ENCODE measurements at regions not wholly inside any gene's neighbourhood (a gene's known extent, or its start where the extent isn't known, plus 50 kb on each side); places are given as distances from the start of the nearest gene placed in this dataset.

DNA sequence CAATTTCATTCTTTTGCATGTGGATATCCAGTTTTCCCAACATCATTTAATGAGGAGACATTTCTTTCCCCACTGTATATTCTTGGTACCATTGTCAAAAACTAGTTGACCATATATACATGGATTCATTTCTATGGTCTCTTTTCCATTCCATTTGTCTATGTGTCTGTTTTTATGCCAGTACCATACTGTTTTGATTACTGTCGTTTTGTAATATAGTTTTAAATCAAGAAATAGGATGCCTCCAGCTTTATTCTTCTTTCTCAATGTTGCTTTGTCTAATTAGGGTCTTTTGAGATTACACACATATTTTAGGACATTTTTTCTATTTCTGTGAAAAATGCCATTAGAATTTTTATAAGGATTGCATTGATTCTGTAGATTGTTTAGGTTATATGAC, 177.5 kb upstream of the POU2AF2 start:
- H3K9me3 ChIP-seq (ENCODE audit: control insufficient read depth in 4 of 4, insufficient read depth in 3 of 4, low read length in 3 of 4), result peaks cover 0 to 10% (median 2%) of the 10 kb centered on the region in 4 donors
- ATAC-seq (ENCODE audit: insufficient read depth, low FRiP score) (no peak), DNase-seq (no peak)
- no peak overlapping the region for H3K27ac ChIP-seq (ENCODE audit: low read depth in 1 of 2, low read length in 1 of 2)
- no peak overlapping the region for H3K9ac ChIP-seq (ENCODE audit: insufficient read depth in 1 of 2, low read length in 2 of 2)
- H3K27me3 ChIP-seq (ENCODE audit: control insufficient read depth in 3 of 3, insufficient read depth in 3 of 3, low read length in 2 of 3), result no peaks in the 10 kb centered on the region
- H3K4me1 ChIP-seq (ENCODE audit: control insufficient read depth in 5 of 5, insufficient read depth in 5 of 5, low read length in 5 of 5), result peaks cover 0 to 9% (median 0%) of the 10 kb centered on the region in 5 donors
- H3K4me3 ChIP-seq, result no peak overlapping the region
- no peaks in the 10 kb centered on the region for H3K36me3 ChIP-seq (ENCODE audit: control insufficient read depth in 4 of 4, insufficient read depth in 4 of 4, low read length in 4 of 4)
- 92 to 97% methylated on average over 1 of the region's 1 CpG for WGBS, 2 donors
- TF ChIP-seq, protein P1, sequence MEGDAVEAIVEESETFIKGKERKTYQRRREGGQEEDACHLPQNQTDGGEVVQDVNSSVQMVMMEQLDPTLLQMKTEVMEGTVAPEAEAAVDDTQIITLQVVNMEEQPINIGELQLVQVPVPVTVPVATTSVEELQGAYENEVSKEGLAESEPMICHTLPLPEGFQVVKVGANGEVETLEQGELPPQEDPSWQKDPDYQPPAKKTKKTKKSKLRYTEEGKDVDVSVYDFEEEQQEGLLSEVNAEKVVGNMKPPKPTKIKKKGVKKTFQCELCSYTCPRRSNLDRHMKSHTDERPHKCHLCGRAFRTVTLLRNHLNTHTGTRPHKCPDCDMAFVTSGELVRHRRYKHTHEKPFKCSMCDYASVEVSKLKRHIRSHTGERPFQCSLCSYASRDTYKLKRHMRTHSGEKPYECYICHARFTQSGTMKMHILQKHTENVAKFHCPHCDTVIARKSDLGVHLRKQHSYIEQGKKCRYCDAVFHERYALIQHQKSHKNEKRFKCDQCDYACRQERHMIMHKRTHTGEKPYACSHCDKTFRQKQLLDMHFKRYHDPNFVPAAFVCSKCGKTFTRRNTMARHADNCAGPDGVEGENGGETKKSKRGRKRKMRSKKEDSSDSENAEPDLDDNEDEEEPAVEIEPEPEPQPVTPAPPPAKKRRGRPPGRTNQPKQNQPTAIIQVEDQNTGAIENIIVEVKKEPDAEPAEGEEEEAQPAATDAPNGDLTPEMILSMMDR (IDR thresholded peaks at IDR 0.05; ENCODE audit: control extremely low read depth, extremely low read depth), result no peak

DNA sequence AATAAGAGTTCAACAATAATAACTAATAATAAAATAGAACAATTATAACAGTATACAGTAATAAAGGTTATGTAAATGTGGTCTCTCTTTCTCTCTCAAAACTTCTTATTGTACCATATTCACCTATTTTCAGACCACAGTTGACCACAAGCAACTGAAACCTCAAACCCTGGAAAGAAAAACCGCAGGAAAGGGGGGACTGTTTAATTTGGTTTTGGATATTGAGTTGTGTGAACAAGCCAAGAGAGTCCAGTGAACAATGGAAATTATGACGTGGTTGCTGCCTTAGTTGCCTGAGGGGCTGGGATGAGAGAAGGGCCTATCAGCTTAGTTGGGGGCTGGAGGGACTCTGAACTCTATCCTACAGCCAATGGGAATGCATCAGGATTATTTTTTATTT, 178.7 kb upstream of the POU2AF2 start:
- TF ChIP-seq, protein P1 (IDR thresholded peaks at IDR 0.05; ENCODE audit: control extremely low read depth, extremely low read depth), result no peak
- no peak for DNase-seq
- Histone ChIP-seq H3K4me1 (ENCODE audit: control insufficient read depth in 5 of 5, insufficient read depth in 5 of 5, low read length in 5 of 5) (peaks cover 0 to 9% (median 0%) of the 10 kb centered on the region in 5 donors), H3K4me3 (no peak overlapping the region), H3K9ac (ENCODE audit: insufficient read depth in 1 of 2, low read length in 2 of 2) (no peak overlapping the region), H3K36me3 (ENCODE audit: control insufficient read depth in 4 of 4, insufficient read depth in 4 of 4, low read length in 4 of 4) (no peaks in the 10 kb centered on the region), H3K27me3 (ENCODE audit: control insufficient read depth in 3 of 3, insufficient read depth in 3 of 3, low read length in 2 of 3) (no peaks in the 10 kb centered on the region), H3K9me3 (ENCODE audit: control insufficient read depth in 4 of 4, insufficient read depth in 3 of 4, low read length in 3 of 4) (peaks cover 0 to 10% (median 2%) of the 10 kb centered on the region in 4 donors), H3K27ac (ENCODE audit: low read depth in 1 of 2, low read length in 1 of 2) (no peak overlapping the region)
- 40 to 61% methylated on average over 2 of the region's 2 CpGs for WGBS, 2 donors
- no peak for ATAC-seq (ENCODE audit: insufficient read depth, low FRiP score)

- Histone ChIP-seq H3K4me3 (no peak overlapping the region), H3K9me3 (ENCODE audit: control insufficient read depth in 4 of 4, insufficient read depth in 3 of 4, low read length in 3 of 4) (peaks cover 0 to 9% (median 2%) of the 10 kb centered on the region in 4 donors), H3K27ac (ENCODE audit: low read depth in 1 of 2, low read length in 1 of 2) (no peak overlapping the region), H3K4me1 (ENCODE audit: control insufficient read depth in 5 of 5, insufficient read depth in 5 of 5, low read length in 5 of 5) (peaks cover 0 to 9% (median 0%) of the 10 kb centered on the region in 5 donors), H3K9ac (ENCODE audit: insufficient read depth in 1 of 2, low read length in 2 of 2) (no peak overlapping the region), H3K36me3 (ENCODE audit: control insufficient read depth in 4 of 4, insufficient read depth in 4 of 4, low read length in 4 of 4) (no peaks in the 10 kb centered on the region), H3K27me3 (ENCODE audit: control insufficient read depth in 3 of 3, insufficient read depth in 3 of 3, low read length in 2 of 3) (no peaks in the 10 kb centered on the region)
- no peak for ATAC-seq (ENCODE audit: insufficient read depth, low FRiP score)
- TF ChIP-seq, protein P1 (IDR thresholded peaks at IDR 0.05; ENCODE audit: control extremely low read depth, extremely low read depth), result no peak
- DNase-seq, result peak in 1 of 3 donors; percentile 31
- WGBS, 2 donors, result 59 to 74% methylated on average over 6 of the region's 6 CpGs
Observed at GRCh38 chr11:111063726-111064517, 181.6 kb upstream of the POU2AF2 start.
